ENCODE measurements at regions not wholly inside any gene's neighbourhood (a gene's known extent, or its start where the extent isn't known, plus 50 kb on each side); places are given as distances from the start of the nearest gene placed in this dataset.

GRCh38 chr16:16865374-16865773 lies 486.4 kb downstream of the NPIPA7 start:
- FAIRE-seq (no peak), DNase-seq (ENCODE audit: low read depth in 1 of 2, low spot score in 2 of 2) (no peak)
- Histone ChIP-seq H3K79me2 (ENCODE audit: control insufficient read depth in 1 of 2, insufficient read depth in 2 of 2, low read length in 2 of 2) (no peaks in the 10 kb centered on the region), H4K91ac (replicated peaks; ENCODE audit: insufficient read length, low read length) (no peak overlapping the region), H4K20me1 (replicated peaks in 1 of 2; ENCODE audit: control insufficient read depth in 1 of 2, insufficient read depth in 2 of 2, low read length in 2 of 2) (no peaks in the 10 kb centered on the region), H3K4me2 (ENCODE audit: insufficient read depth in 1 of 2, low read depth in 2 of 2, low read length in 2 of 2) (no peak overlapping the region), H3K36me3 (ENCODE audit: control insufficient read depth in 2 of 4, insufficient read depth in 4 of 4, low read length in 3 of 4) (no peaks in the 10 kb centered on the region), H2BK120ac (replicated peaks; ENCODE audit: low read depth, low read length) (no peak overlapping the region), H3K4me3 (ENCODE audit: extremely low read depth in 1 of 4, insufficient read depth in 2 of 4, low read depth in 3 of 4, low read length in 4 of 4) (no peak overlapping the region), H3K9ac (replicated peaks in 1 of 4; ENCODE audit: extremely low read depth in 1 of 4, low read depth in 3 of 4, low read length in 3 of 4) (no peak overlapping the region), H3K27me3 (replicated peaks in 1 of 4; ENCODE audit: control insufficient read depth in 3 of 4, extremely low read depth in 1 of 4, insufficient read depth in 3 of 4, low read length in 3 of 4) (no peaks in the 10 kb centered on the region), H2AK5ac (ENCODE audit: low read depth, low read length) (no peak overlapping the region), H2BK20ac (ENCODE audit: low read length) (no peak overlapping the region), H4K5ac (ENCODE audit: insufficient read length, low read depth, low read length) (no peak overlapping the region), H3K4ac (replicated peaks; ENCODE audit: insufficient read length, low read depth, low read length) (no peak overlapping the region), H3K4me1 (replicated peaks in 1 of 4; ENCODE audit: control insufficient read depth in 3 of 4, insufficient read depth in 4 of 4, low read length in 3 of 4) (peaks cover 6 to 16% (median 10%) of the 10 kb centered on the region in 4 experiments), H3K23ac (ENCODE audit: insufficient read length) (no peak overlapping the region), H2AFZ (ENCODE audit: low read length) (no peak overlapping the region), H2BK5ac (ENCODE audit: low read depth, low read length) (no peak overlapping the region), H3K18ac (ENCODE audit: extremely low read depth, low read length) (no peak overlapping the region), H4K8ac (ENCODE audit: extremely low read depth, insufficient read depth, low read length) (no peak overlapping the region), H3K9me3 (ENCODE audit: insufficient read depth in 2 of 2, low read depth in 1 of 2, low read length in 1 of 2) (no peaks in the 10 kb centered on the region), H2BK15ac (ENCODE audit: low read length) (no peak overlapping the region), H3K56ac (replicated peaks; ENCODE audit: insufficient read length, low read depth, low read length) (no peak overlapping the region), H3K14ac (ENCODE audit: insufficient read length) (no peak overlapping the region), H3K79me1 (ENCODE audit: low read depth, low read length) (no peaks in the 10 kb centered on the region), H3K23me2 (ENCODE audit: low read depth, low read length) (no peaks in the 10 kb centered on the region), H2BK12ac (ENCODE audit: low read depth, low read length) (no peak overlapping the region), H3K27ac (ENCODE audit: low read depth, low read length) (no peak overlapping the region)
- TF ChIP-seq ATF2 (IDR thresholded peaks at IDR 0.05; ENCODE audit: low read length): no peak
- 94% methylated on average over 3 of the region's 3 CpGs; no CpG with 5 or more reads in 1 of the 2 experiments for WGBS, 2 experiments (ENCODE audit: extremely low coverage in 1 of 2, insufficient coverage in 1 of 2, insufficient read length in 1 of 2, insufficient replicate concordance in 2 of 2, low coverage in 1 of 2, low lambda C conversion rate in 2 of 2, missing lambda C conversion rate in 1 of 2)
- ChIA-PET CTCF (ENCODE audit: partially characterized antibody) (interaction anchor here (1.0 kb wide), 1 partner anchor 15 kb away, joined by 3 read pairs; no protein-coding TSS in a partner anchor), POLR2A (ENCODE audit: partially characterized antibody) (no interaction called here)

All from H1 (cell line).